Ishikawa (cell line): ENCODE measurements at regions not wholly inside any gene's neighbourhood (a gene's known extent, or its start where the extent isn't known, plus 50 kb on each side); places are given as distances from the start of the nearest gene placed in this dataset.

Source experiments
- CREB1 ChIP-seq: IDR thresholded peaks from 2 replicates; pipeline ENCODE4 v1.6.1; 2012; ENCODE audit warnings: low read depth
- EP300 ChIP-seq: IDR thresholded peaks from 2 replicates; pipeline ENCODE4 v1.6.1; 2012; ENCODE audit warnings: borderline replicate concordance
- MAX ChIP-seq: IDR thresholded peaks from 2 replicates; pipeline ENCODE4 v1.6.1; 2012
- RAD21 ChIP-seq: IDR thresholded peaks from 2 replicates; pipeline ENCODE4 v1.6.1; 2012; ENCODE audit warnings: low read depth
- TCF12 ChIP-seq: IDR thresholded peaks from 2 replicates; pipeline ENCODE4 v1.6.1; 2012; ENCODE audit warnings: low read depth
- TEAD4 ChIP-seq: IDR thresholded peaks from 2 replicates; pipeline ENCODE4 v1.6.1; 2012
- YY1 ChIP-seq: IDR thresholded peaks from 2 replicates; pipeline ENCODE4 v1.6.1; 2012; ENCODE audit warnings: low read depth

- TF ChIP-seq MAX (no peak), TCF12 (no peak), EP300 (no peak), RAD21 (no peak), CREB1 (no peak), YY1 (no peak), TEAD4 (no peak)
Observed at GRCh38 chr6:43937236-43938177, 167.5 kb downstream of the VEGFA start.
